Psoas muscle (tissue), 7 donors: ENCODE measurements at regions not wholly inside any gene's neighbourhood (a gene's known extent, or its start where the extent isn't known, plus 50 kb on each side); places are given as distances from the start of the nearest gene placed in this dataset.
A peak's percentile ranks its signal among the peaks of the same experiment; 100 is the strongest.
"Not testable (repeated sequence)": the region's sequence is repeated elsewhere in the genome, so short reads cannot be mapped to it uniquely, and the experiment has no call there.

Source experiments
- ATAC-seq, 4 donors: fragments of 200-7000 bp; cut with Tn5 transposase; one replicate each; pipeline ENCODE4 v1.9.1; 2020; ENCODE audit warnings: moderate library complexity in 3 of 4, mild to moderate bottlenecking in 2 of 4
- DNase-seq, 2 donors: peaks; one replicate each; pipeline ENCODE4 v3.0.0-alpha.2; 2020
- H3K27ac ChIP-seq: fragments of 200-600 bp; one replicate; pipeline ENCODE4 v1.8.0; 2022
- H3K27me3 ChIP-seq, 3 donors: fragments of 200-600 bp in 1 of 3; one replicate each; pipeline versions ENCODE4 v1.6.1 to v1.8.0; 2013 to 2022; ENCODE audit warnings: low read length in 2 of 3, mild to moderate bottlenecking in 2 of 3, moderate library complexity in 1 of 3; ENCODE audit not compliant: insufficient read depth in 3 of 3
- H3K36me3 ChIP-seq, 2 donors: fragments of 200-600 bp in 1 of 2; one replicate each; pipeline versions ENCODE4 v1.6.1 to v1.8.0; 2013 to 2022; ENCODE audit warnings: low read depth in 1 of 2, mild to moderate bottlenecking in 1 of 2, moderate library complexity in 1 of 2; ENCODE audit not compliant: insufficient read depth in 1 of 2
- H3K4me1 ChIP-seq: fragments of 200-600 bp; one replicate; pipeline ENCODE4 v1.8.0; 2022
- H3K4me3 ChIP-seq: fragments of 200-600 bp; one replicate; pipeline ENCODE4 v1.8.0; 2022; ENCODE audit warnings: mild to moderate bottlenecking
- H3K9me3 ChIP-seq: fragments of 200-600 bp; one replicate; pipeline ENCODE4 v1.8.0; 2022
- WGBS, 3 donors: extraction: QIAGEN DNeasy Blood & Tissue Kit; methylation state at CpG; one replicate each; pipeline versions ENCODE4 v1.1.6 to v1.1.7; 2013; 5-methylcytosine and 5-hydroxymethylcytosine counted together
- intact Hi-C, 2 donors: fragments of 100-400 bp; cut with DNase I; formaldehyde crosslinking; loops; one replicate each; pipeline versions ENCODE4 v1.11.0 to v1.14.2; 2022
- TF ChIP-seq, protein P1 (sequence below): fragments of 200-600 bp; IDR thresholded peaks from one replicate; pipeline ENCODE4 v1.8.0; 2022; ENCODE audit warnings: antibody characterized with exemption
- donor health status: healthy with polysubstance abuse.
- donor health status: DM: no; HTN: no; CAD: no; lungs with moderate emphysema.
- donor health status: Bipolar disorder and iron deficiency.
- donor health status: healthy.
- donor health status: DM: yes; HTN: yes; CAD: no.
- donor health status: DM: no; HTN: no; CAD: no.
- donor health status: DM: yes; HTN: yes; CAD: no.

DNA sequence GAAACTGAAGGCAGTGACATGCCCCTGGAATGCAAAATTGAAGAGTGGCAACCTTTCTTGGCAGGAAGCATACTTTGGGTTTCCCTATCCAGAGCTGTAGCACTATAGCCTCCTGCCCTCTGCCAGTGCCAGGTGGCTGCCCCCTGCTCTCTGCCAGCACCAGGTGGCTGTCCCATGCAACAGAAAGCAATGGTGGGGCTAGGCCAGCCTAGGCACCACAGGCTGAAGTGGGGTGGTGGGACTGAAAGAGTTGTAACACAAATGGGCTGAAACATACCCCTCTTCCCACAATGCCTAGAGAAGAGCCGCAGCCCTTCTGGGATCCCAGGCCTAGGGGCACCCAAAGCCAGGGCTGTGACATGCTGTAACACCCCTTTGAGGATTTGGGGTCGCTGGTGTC is 1739.3 kb upstream of the LRRTM1 start:
- WGBS, 3 donors: 75 to 77% (median 77%) methylated on average over 2 of the region's 2 CpGs
- Histone ChIP-seq H3K36me3 (no peaks in the 10 kb centered on the region), H3K9me3 (peaks cover 6% of the 10 kb centered on the region), H3K4me1 (no peaks in the 10 kb centered on the region), H3K27me3 (no peaks in the 10 kb centered on the region), H3K27ac (no peak overlapping the region), H3K4me3 (no peak overlapping the region)
- intact Hi-C loops: no loop called here
- TF ChIP-seq, protein P1, sequence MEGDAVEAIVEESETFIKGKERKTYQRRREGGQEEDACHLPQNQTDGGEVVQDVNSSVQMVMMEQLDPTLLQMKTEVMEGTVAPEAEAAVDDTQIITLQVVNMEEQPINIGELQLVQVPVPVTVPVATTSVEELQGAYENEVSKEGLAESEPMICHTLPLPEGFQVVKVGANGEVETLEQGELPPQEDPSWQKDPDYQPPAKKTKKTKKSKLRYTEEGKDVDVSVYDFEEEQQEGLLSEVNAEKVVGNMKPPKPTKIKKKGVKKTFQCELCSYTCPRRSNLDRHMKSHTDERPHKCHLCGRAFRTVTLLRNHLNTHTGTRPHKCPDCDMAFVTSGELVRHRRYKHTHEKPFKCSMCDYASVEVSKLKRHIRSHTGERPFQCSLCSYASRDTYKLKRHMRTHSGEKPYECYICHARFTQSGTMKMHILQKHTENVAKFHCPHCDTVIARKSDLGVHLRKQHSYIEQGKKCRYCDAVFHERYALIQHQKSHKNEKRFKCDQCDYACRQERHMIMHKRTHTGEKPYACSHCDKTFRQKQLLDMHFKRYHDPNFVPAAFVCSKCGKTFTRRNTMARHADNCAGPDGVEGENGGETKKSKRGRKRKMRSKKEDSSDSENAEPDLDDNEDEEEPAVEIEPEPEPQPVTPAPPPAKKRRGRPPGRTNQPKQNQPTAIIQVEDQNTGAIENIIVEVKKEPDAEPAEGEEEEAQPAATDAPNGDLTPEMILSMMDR: no peak
- ATAC-seq (no peak), DNase-seq (no peak)

DNA sequence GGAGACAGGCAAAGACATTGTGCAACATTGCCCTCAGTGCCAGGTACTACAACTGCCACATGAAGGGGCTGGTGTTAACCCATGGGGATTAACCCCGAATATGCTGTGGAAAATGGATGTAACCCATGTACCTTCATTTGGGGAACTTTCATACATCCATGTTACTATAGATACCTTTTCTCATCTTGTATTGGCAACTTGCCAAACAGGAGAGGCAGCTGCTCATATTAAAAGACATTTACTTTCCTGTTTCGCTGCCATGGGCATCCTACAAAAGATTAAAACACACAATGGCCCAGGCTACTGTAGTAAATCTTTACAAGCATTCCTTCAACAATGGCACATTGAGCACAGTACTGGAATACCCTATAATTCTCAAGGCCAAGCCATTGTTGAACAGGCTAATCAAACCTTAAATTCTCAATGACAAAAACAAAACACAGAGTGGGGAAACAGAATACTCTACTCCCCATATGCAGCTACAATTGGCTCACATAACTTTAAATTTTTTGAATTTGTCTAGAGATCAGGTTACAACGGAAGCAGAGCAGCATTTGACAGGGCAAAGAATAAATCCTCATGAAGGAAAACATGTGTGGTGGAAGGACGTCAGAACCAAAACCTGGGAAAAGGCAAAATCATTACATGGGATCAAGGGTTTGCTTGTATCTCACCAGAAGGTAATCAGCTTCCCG is 1723.5 kb upstream of the LRRTM1 start:
- Histone ChIP-seq H3K27ac (no peak overlapping the region), H3K36me3 (no peaks in the 10 kb centered on the region), H3K27me3 (no peaks in the 10 kb centered on the region), H3K4me1 (no peaks in the 10 kb centered on the region), H3K9me3 (no peaks in the 10 kb centered on the region), H3K4me3 (no peak overlapping the region)
- intact Hi-C loops: no loop called here
- TF ChIP-seq, protein P1: no peak
- DNase-seq: no peak
- ATAC-seq: no peak
- 21 to 34% (median 26%) methylated on average over 5 of the region's 5 CpGs for WGBS, 3 donors

DNA sequence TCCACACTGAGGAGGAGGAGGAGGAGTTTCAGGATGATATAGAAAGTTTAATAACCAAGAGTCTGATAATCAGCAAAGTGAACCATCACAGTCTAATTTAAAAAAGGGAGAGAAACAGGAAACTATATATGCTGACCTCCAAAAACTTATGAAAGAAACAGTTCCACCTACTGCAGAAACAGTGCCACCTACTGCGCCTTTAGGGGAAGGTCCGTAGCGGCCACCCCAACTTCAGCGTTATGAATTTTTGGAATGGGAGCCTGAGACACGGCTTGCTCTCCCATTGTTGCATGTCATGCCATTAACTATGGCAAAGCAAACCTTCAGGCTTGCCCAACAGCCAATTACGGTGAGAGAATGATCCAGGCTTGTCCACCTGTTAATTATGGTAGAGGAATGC is 1719.2 kb upstream of the LRRTM1 start:
- DNase-seq (no peak), ATAC-seq (no peak)
- no peak overlapping the region for H3K4me3 ChIP-seq
- TF ChIP-seq, protein P1: no peak
- no peaks in the 10 kb centered on the region for H3K27me3 ChIP-seq
- WGBS, 3 donors: 44 to 54% (median 48%) methylated on average over 6 of the region's 6 CpGs
- H3K36me3 ChIP-seq: no peaks in the 10 kb centered on the region
- no peak overlapping the region for H3K27ac ChIP-seq
- no peaks in the 10 kb centered on the region for H3K4me1 ChIP-seq
- intact Hi-C loops: no loop called here
- H3K9me3 ChIP-seq: no peaks in the 10 kb centered on the region

- TF ChIP-seq, protein P1: no peak
- no peaks in the 10 kb centered on the region for H3K27me3 ChIP-seq
- H3K4me3 ChIP-seq: no peak overlapping the region
- WGBS, 3 donors: 28 to 38% (median 32%) methylated on average over 6 of the region's 6 CpGs
- no peak for ATAC-seq
- H3K9me3 ChIP-seq: no peaks in the 10 kb centered on the region
- no peaks in the 10 kb centered on the region for H3K36me3 ChIP-seq
- no peaks in the 10 kb centered on the region for H3K4me1 ChIP-seq
- intact Hi-C loops: no loop called here
- DNase-seq: peak in 1 of 2 donors; percentile 18
- no peak overlapping the region for H3K27ac ChIP-seq
Measured at GRCh38 chr2:82013641-82014040, 1709.1 kb upstream of the LRRTM1 start.

- H3K36me3 ChIP-seq: no peaks in the 10 kb centered on the region
- no peaks in the 10 kb centered on the region for H3K4me1 ChIP-seq
- intact Hi-C loops: no loop called here
- no peaks in the 10 kb centered on the region for H3K9me3 ChIP-seq
- H3K27ac ChIP-seq: no peak overlapping the region
- TF ChIP-seq, protein P1: no peak
- DNase-seq: no peak
- 30 to 45% (median 30%) methylated on average over 3 of the region's 3 CpGs for WGBS, 3 donors
- H3K4me3 ChIP-seq: no peak overlapping the region
- H3K27me3 ChIP-seq: no peaks in the 10 kb centered on the region
- no peak for ATAC-seq
Measured at GRCh38 chr2:82007071-82007664, 1702.6 kb upstream of the LRRTM1 start.

DNA sequence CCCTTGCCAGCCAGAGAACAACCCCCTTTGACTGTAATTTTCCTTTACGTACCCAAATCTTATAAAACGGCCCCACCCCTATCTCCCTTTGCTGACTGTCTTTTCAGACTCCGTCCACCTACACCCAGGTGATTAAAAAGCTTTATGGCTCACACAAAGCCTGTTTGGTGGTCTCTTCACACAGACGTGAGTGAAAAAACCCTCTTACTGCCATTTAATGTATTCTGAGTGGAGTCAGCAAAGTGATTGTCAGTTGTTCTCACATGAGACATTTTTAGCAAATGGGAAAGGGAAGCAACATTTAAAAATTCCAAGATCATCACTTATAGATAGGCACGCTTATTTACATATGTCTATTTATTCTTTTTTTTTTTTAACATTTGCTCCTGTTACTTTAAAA is 1701.3 kb upstream of the LRRTM1 start:
- H3K4me3 ChIP-seq, ATAC-seq, H3K36me3 ChIP-seq, intact Hi-C loops, H3K4me1 ChIP-seq, H3K27me3 ChIP-seq, DNase-seq, H3K27ac ChIP-seq, H3K9me3 ChIP-seq: not testable (repeated sequence)
- WGBS, 3 donors: 81 to 82% (median 82%) methylated on average over 5 of the region's 5 CpGs
